ENCODE measurements at regions not wholly inside any gene's neighbourhood (a gene's known extent, or its start where the extent isn't known, plus 50 kb on each side); places are given as distances from the start of the nearest gene placed in this dataset.

DNA sequence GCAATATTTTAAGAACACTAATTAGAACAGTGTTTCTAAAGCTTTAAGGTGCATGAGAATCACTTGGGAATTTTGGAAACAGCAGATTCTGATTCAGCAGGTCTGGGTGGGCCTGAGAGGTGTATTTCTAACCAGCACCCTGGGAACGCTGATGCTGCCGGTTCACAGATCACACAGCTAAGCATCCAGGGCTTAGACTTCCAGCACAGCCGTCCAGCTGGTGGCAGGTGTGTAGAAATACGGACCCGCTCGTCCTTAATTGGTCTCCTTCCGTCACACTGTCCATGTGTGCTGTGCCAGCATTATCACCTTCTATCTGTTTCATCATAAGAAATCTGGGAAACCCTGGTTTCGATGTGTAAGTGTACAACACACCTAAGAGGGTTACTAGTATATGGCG, 1029.0 kb downstream of the EFNB2 start:
- H3K9me3 Mint-ChIP-seq (ENCODE audit: low read depth), result no peaks in the 10 kb centered on the region
- H3K27me3 Mint-ChIP-seq (ENCODE audit: low read depth), result no peaks in the 10 kb centered on the region
- H3K4me3 Mint-ChIP-seq (ENCODE audit: unreplicated experiment), result no peak overlapping the region
- peaks cover 16% of the 10 kb centered on the region for H3K4me1 Mint-ChIP-seq (ENCODE audit: low read depth)
- no peak overlapping the region for H3K27ac Mint-ChIP-seq (ENCODE audit: unreplicated experiment)
- TF ChIP-seq, protein P1, sequence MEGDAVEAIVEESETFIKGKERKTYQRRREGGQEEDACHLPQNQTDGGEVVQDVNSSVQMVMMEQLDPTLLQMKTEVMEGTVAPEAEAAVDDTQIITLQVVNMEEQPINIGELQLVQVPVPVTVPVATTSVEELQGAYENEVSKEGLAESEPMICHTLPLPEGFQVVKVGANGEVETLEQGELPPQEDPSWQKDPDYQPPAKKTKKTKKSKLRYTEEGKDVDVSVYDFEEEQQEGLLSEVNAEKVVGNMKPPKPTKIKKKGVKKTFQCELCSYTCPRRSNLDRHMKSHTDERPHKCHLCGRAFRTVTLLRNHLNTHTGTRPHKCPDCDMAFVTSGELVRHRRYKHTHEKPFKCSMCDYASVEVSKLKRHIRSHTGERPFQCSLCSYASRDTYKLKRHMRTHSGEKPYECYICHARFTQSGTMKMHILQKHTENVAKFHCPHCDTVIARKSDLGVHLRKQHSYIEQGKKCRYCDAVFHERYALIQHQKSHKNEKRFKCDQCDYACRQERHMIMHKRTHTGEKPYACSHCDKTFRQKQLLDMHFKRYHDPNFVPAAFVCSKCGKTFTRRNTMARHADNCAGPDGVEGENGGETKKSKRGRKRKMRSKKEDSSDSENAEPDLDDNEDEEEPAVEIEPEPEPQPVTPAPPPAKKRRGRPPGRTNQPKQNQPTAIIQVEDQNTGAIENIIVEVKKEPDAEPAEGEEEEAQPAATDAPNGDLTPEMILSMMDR (IDR thresholded peaks at IDR 0.05), result no peak
- H3K36me3 Mint-ChIP-seq (ENCODE audit: low read depth), result no peaks in the 10 kb centered on the region
- DNase-seq (ENCODE audit: low spot score), result no peak

DNA sequence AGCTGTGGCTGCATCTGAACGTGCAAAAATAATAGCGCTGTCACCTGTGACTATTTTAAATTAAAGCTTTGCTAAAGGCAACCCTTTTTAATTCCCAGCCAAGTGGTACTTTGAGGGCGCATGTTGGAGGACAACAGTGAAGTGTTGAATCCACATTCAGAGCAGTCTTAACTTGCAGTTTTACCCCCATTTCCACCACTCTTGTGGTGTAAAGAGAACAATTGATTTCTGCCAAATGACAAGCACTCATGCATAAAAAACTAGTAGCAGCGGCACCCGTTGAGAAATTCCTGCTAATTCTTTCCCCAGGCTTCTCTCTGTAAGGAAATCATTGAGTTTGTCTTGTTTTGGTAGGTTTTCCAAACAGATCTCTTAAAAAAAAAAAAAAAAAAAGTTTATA, 1033.3 kb downstream of the EFNB2 start:
- no peaks in the 10 kb centered on the region for H3K9me3 Mint-ChIP-seq (ENCODE audit: low read depth)
- H3K4me1 Mint-ChIP-seq (ENCODE audit: low read depth), result no peaks in the 10 kb centered on the region
- peaks cover 2% of the 10 kb centered on the region for H3K36me3 Mint-ChIP-seq (ENCODE audit: low read depth)
- TF ChIP-seq, protein P1 (IDR thresholded peaks at IDR 0.05), result no peak
- no peaks in the 10 kb centered on the region for H3K27me3 Mint-ChIP-seq (ENCODE audit: low read depth)
- H3K27ac Mint-ChIP-seq (ENCODE audit: unreplicated experiment), result no peak overlapping the region
- no peak for DNase-seq (ENCODE audit: low spot score)
- H3K4me3 Mint-ChIP-seq (ENCODE audit: unreplicated experiment), result no peak overlapping the region

DNA sequence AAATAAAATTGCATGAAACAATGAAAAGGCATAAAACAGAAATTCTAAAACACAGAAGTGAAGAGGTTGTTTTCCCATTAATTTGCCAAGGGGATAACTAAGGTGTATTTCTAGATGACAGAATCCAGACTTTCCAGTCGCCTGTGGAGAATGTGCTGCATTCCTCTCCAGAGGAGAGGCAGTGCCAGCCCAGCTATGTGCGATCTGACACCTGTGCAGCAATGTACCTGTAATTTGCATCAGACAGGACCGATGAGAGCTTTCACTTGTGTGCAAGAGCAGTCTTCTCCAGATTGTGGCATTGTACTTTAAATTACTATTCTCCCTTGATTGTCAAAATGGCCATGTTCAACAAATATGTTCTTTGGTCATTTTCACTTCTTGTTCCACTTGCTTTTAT, 1037.9 kb downstream of the EFNB2 start:
- Mint-ChIP-seq H3K9me3 (ENCODE audit: low read depth) (no peaks in the 10 kb centered on the region), H3K27ac (ENCODE audit: unreplicated experiment) (no peak overlapping the region), H3K4me1 (ENCODE audit: low read depth) (no peaks in the 10 kb centered on the region), H3K36me3 (ENCODE audit: low read depth) (peaks cover 2% of the 10 kb centered on the region), H3K27me3 (ENCODE audit: low read depth) (no peaks in the 10 kb centered on the region), H3K4me3 (ENCODE audit: unreplicated experiment) (no peak overlapping the region)
- TF ChIP-seq, protein P1 (IDR thresholded peaks at IDR 0.05), result no peak
- DNase-seq (ENCODE audit: low spot score), result no peak

DNA sequence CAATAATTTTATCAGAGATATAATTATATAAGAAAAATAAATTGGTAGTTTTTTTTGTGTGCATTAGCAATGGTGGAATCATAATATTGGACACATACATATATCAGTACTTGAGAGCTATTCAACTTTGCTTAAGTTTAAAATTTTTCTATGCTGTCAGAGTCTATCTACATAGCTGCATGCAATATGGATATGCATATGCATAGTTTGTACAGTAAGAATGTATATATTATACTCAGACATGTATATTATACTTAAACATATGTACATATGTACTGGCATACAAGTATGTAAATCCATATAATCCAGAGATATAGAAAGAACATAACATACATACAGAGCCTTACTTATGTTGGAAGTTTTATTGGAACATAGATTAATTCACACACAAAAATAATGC, 1043.2 kb downstream of the EFNB2 start:
- no peak overlapping the region for H3K4me3 Mint-ChIP-seq (ENCODE audit: unreplicated experiment)
- no peak overlapping the region for H3K27ac Mint-ChIP-seq (ENCODE audit: unreplicated experiment)
- no peaks in the 10 kb centered on the region for H3K4me1 Mint-ChIP-seq (ENCODE audit: low read depth)
- no peaks in the 10 kb centered on the region for H3K9me3 Mint-ChIP-seq (ENCODE audit: low read depth)
- no peaks in the 10 kb centered on the region for H3K27me3 Mint-ChIP-seq (ENCODE audit: low read depth)
- no peak for DNase-seq (ENCODE audit: low spot score)
- no peaks in the 10 kb centered on the region for H3K36me3 Mint-ChIP-seq (ENCODE audit: low read depth)
- TF ChIP-seq, protein P1 (IDR thresholded peaks at IDR 0.05), result no peak

DNA sequence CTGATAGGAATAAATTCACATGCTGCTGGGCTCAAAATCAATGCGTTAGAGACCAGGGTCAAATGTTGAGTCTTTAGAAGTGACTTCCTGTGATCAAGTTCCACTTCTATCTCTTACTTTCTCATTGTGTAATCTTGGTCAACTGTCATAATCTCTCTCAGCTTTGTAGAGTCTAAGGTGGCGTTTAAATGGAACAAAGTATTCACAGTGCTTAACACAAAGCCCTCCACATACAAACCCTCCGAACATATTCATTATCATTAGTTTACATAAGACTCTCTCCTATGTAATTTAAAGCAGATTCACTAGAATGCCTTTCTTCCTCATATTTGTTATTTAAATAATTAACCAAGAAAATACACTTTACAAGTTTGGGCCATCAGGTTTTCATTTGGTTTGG, 1044.1 kb downstream of the EFNB2 start:
- Mint-ChIP-seq H3K27ac (ENCODE audit: unreplicated experiment) (no peak overlapping the region), H3K36me3 (ENCODE audit: low read depth) (no peaks in the 10 kb centered on the region), H3K27me3 (ENCODE audit: low read depth) (no peaks in the 10 kb centered on the region), H3K4me3 (ENCODE audit: unreplicated experiment) (no peak overlapping the region), H3K9me3 (ENCODE audit: low read depth) (no peaks in the 10 kb centered on the region), H3K4me1 (ENCODE audit: low read depth) (no peaks in the 10 kb centered on the region)
- TF ChIP-seq, protein P1 (IDR thresholded peaks at IDR 0.05), result no peak
- no peak for DNase-seq (ENCODE audit: low spot score)

All from chondrocyte (in vitro differentiated cells).